ENCODE measurements at regions not wholly inside any gene's neighbourhood (a gene's known extent, or its start where the extent isn't known, plus 50 kb on each side); places are given as distances from the start of the nearest gene placed in this dataset.

GRCh38 chr12:64931321-64931720 lies 106.9 kb downstream of the TBC1D30 start:
- peaks cover 11% of the 10 kb centered on the region for H3K4me1 ChIP-seq
- peaks cover 10% of the 10 kb centered on the region for H3K4me1 Mint-ChIP-seq (ENCODE audit: low read depth, unreplicated experiment)
- no peaks in the 10 kb centered on the region for H3K9me3 ChIP-seq
- intact Hi-C loops (cut with micrococcal nuclease; ENCODE audit: unreplicated experiment) = no loop called here
- peaks cover 11% of the 10 kb centered on the region for H3K9me3 Mint-ChIP-seq (ENCODE audit: unreplicated experiment)
- BruUV-seq (replicated peaks) = no TSS peak
- H3K27me3 Mint-ChIP-seq (ENCODE audit: insufficient read depth, unreplicated experiment) = no peaks in the 10 kb centered on the region
- H3K36me3 Mint-ChIP-seq (ENCODE audit: insufficient read depth, unreplicated experiment) = no peaks in the 10 kb centered on the region
- no peak for DNase-seq
- no peaks in the 10 kb centered on the region for H3K27me3 ChIP-seq (replicated peaks; ENCODE audit: control insufficient read depth, insufficient read depth, low read length)
- CTCF ChIA-PET = no interaction called here
- no peak overlapping the region for H3K27ac Mint-ChIP-seq (ENCODE audit: unreplicated experiment)
- TF ChIP-seq CTCF (IDR thresholded peaks at IDR 0.05; ENCODE audit: insufficient read depth in 1 of 2, low read depth in 1 of 2, low read length in 1 of 2, severe bottlenecking in 1 of 2, unreplicated experiment in 1 of 2) = no peak
- no peak overlapping the region for H3K4me3 Mint-ChIP-seq (ENCODE audit: unreplicated experiment)
- POLR2A ChIA-PET = no interaction called here
- no peak overlapping the region for H3K4me3 ChIP-seq (ENCODE audit: low read depth, low read length)
- H3K36me3 ChIP-seq (ENCODE audit: control insufficient read depth, insufficient read depth, low read length) = no peaks in the 10 kb centered on the region

- H3K27ac Mint-ChIP-seq (ENCODE audit: unreplicated experiment) = no peak overlapping the region
- H3K4me1 Mint-ChIP-seq (ENCODE audit: low read depth, unreplicated experiment) = peaks cover 10% of the 10 kb centered on the region
- H3K27me3 ChIP-seq (replicated peaks; ENCODE audit: control insufficient read depth, insufficient read depth, low read length) = no peaks in the 10 kb centered on the region
- H3K4me1 ChIP-seq = peaks cover 11% of the 10 kb centered on the region
- H3K36me3 ChIP-seq (ENCODE audit: control insufficient read depth, insufficient read depth, low read length) = no peaks in the 10 kb centered on the region
- TF ChIP-seq CTCF (IDR thresholded peaks at IDR 0.05; ENCODE audit: insufficient read depth in 1 of 2, low read depth in 1 of 2, low read length in 1 of 2, severe bottlenecking in 1 of 2, unreplicated experiment in 1 of 2) = no peak
- H3K4me3 ChIP-seq (ENCODE audit: low read depth, low read length) = no peak overlapping the region
- no peaks in the 10 kb centered on the region for H3K9me3 ChIP-seq
- CTCF ChIA-PET = no interaction called here
- DNase-seq = no peak
- no peaks in the 10 kb centered on the region for H3K36me3 Mint-ChIP-seq (ENCODE audit: insufficient read depth, unreplicated experiment)
- no peak overlapping the region for H3K4me3 Mint-ChIP-seq (ENCODE audit: unreplicated experiment)
- no TSS peak for BruUV-seq (replicated peaks)
- intact Hi-C loops (cut with micrococcal nuclease; ENCODE audit: unreplicated experiment) = no loop called here
- H3K27me3 Mint-ChIP-seq (ENCODE audit: insufficient read depth, unreplicated experiment) = no peaks in the 10 kb centered on the region
- POLR2A ChIA-PET = no interaction called here
- peaks cover 11% of the 10 kb centered on the region for H3K9me3 Mint-ChIP-seq (ENCODE audit: unreplicated experiment)
Observed at GRCh38 chr12:64931981-64932380, 107.5 kb downstream of the TBC1D30 start.

GRCh38 chr12:64933791-64934190 lies 109.3 kb downstream of the TBC1D30 start:
- Mint-ChIP-seq H3K36me3 (ENCODE audit: insufficient read depth, unreplicated experiment) (no peaks in the 10 kb centered on the region), H3K27ac (ENCODE audit: unreplicated experiment) (no peak overlapping the region), H3K4me3 (ENCODE audit: unreplicated experiment) (no peak overlapping the region), H3K4me1 (ENCODE audit: low read depth, unreplicated experiment) (peaks cover 10% of the 10 kb centered on the region), H3K27me3 (ENCODE audit: insufficient read depth, unreplicated experiment) (no peaks in the 10 kb centered on the region), H3K9me3 (ENCODE audit: unreplicated experiment) (peaks cover 7% of the 10 kb centered on the region)
- no peak for TF ChIP-seq CTCF (IDR thresholded peaks at IDR 0.05; ENCODE audit: insufficient read depth in 1 of 2, low read depth in 1 of 2, low read length in 1 of 2, severe bottlenecking in 1 of 2, unreplicated experiment in 1 of 2)
- BruUV-seq (replicated peaks) = no TSS peak
- intact Hi-C loops (cut with micrococcal nuclease; ENCODE audit: unreplicated experiment) = no loop called here
- Histone ChIP-seq H3K9me3 (no peaks in the 10 kb centered on the region), H3K27me3 (replicated peaks; ENCODE audit: control insufficient read depth, insufficient read depth, low read length) (no peaks in the 10 kb centered on the region), H3K4me3 (ENCODE audit: low read depth, low read length) (no peak overlapping the region), H3K4me1 (peaks cover 8% of the 10 kb centered on the region), H3K36me3 (ENCODE audit: control insufficient read depth, insufficient read depth, low read length) (no peaks in the 10 kb centered on the region)
- ChIA-PET POLR2A (no interaction called here), CTCF (no interaction called here)
- no peak for DNase-seq
